AG04449 (cell line): ENCODE measurements at regions not wholly inside any gene's neighbourhood (a gene's known extent, or its start where the extent isn't known, plus 50 kb on each side); places are given as distances from the start of the nearest gene placed in this dataset.

Experiments
- CTCF ChIA-PET: fragments of 350-600 bp; formaldehyde crosslinking; extraction: SDS; loops from one replicate; lab custom pipeline; 2021; ENCODE audit warnings: antibody characterized with exemption; lab: Yijun Ruan, JAX
- POLR2A ChIA-PET: fragments of 400-600, 350-600 bp; formaldehyde crosslinking; extraction: SDS; loops from one replicate; lab custom pipeline; 2020; ENCODE audit warnings: antibody characterized with exemption, inconsistent platforms; lab: Yijun Ruan, JAX
- DNase-seq: peaks from one replicate; pipeline ENCODE4 v3.0.0-alpha.2; 2010; ENCODE audit warnings: low read depth, low spot score
- H3K4me3 ChIP-seq: 2 replicates; pipeline ENCODE4 v1.5.1; 2011; ENCODE audit warnings: low read depth, mild to moderate bottlenecking, control low read depth, low read length
- TF ChIP-seq, protein P1 (sequence below): IDR thresholded peaks from one replicate; pipeline ENCODE4 v1.5.1; 2011; ENCODE audit warnings: mild to moderate bottlenecking, moderate library complexity, low read length, control low read depth, inconsistent platforms; ENCODE audit not compliant: insufficient read depth; ENCODE audit errors: missing control alignments

- CTCF ChIA-PET, result no interaction called here
- TF ChIP-seq, protein P1, sequence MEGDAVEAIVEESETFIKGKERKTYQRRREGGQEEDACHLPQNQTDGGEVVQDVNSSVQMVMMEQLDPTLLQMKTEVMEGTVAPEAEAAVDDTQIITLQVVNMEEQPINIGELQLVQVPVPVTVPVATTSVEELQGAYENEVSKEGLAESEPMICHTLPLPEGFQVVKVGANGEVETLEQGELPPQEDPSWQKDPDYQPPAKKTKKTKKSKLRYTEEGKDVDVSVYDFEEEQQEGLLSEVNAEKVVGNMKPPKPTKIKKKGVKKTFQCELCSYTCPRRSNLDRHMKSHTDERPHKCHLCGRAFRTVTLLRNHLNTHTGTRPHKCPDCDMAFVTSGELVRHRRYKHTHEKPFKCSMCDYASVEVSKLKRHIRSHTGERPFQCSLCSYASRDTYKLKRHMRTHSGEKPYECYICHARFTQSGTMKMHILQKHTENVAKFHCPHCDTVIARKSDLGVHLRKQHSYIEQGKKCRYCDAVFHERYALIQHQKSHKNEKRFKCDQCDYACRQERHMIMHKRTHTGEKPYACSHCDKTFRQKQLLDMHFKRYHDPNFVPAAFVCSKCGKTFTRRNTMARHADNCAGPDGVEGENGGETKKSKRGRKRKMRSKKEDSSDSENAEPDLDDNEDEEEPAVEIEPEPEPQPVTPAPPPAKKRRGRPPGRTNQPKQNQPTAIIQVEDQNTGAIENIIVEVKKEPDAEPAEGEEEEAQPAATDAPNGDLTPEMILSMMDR, result no peak
- no peak for DNase-seq
- no peak overlapping the region for H3K4me3 ChIP-seq
- POLR2A ChIA-PET, result no interaction called here
Observed at GRCh38 chr10:18759575-18759974, 100.3 kb downstream of the ARL5B start.

DNA sequence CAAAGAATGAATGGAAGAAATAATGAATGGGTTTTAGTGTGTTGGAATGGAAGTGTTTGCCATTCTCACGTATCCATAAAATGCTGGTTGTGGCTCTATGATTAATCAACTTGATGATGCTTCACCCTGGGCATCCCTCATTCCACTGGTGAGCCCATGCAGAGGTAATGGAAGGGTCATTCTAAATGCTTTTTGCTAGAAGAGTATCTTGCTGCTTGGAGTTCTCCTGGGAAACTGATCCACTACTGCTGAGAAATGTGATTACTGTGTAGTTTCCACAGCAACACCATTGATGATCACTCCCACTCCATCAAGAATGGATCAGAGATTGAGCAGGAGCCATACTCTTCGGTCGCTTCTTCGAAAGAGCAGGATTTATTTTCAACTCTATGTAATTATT is 101.6 kb downstream of the ARL5B start:
- TF ChIP-seq, protein P1, result no peak
- POLR2A ChIA-PET, result no interaction called here
- no peak for DNase-seq
- CTCF ChIA-PET, result no interaction called here
- no peak overlapping the region for H3K4me3 ChIP-seq

DNA sequence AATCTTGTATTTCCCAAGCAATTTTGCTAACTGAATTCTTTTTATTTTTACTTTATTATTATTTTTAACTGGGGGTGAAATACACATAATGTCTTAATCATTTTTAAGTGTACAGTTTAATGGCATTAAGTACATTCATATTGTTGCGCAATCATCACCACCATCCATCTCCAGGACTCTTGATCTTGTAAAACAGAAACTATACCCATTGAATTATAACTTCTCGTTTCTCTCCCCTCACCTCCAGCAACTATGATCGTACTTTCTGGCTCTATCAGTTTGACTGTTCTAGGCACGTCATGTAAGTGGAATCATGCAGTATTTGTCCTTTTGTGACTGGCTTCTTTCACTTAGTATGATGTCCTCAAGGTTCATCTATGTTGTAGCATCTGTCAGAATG is 108.8 kb downstream of the ARL5B start:
- H3K4me3 ChIP-seq, result no peak overlapping the region
- TF ChIP-seq, protein P1, result no peak
- ChIA-PET CTCF (no interaction called here), POLR2A (no interaction called here)
- DNase-seq, result no peak

- POLR2A ChIA-PET, result no interaction called here
- CTCF ChIA-PET, result no interaction called here
- TF ChIP-seq, protein P1, result no peak
- H3K4me3 ChIP-seq, result no peak overlapping the region
- DNase-seq, result no peak
Observed at GRCh38 chr10:18773180-18773579, 113.9 kb downstream of the ARL5B start.

DNA sequence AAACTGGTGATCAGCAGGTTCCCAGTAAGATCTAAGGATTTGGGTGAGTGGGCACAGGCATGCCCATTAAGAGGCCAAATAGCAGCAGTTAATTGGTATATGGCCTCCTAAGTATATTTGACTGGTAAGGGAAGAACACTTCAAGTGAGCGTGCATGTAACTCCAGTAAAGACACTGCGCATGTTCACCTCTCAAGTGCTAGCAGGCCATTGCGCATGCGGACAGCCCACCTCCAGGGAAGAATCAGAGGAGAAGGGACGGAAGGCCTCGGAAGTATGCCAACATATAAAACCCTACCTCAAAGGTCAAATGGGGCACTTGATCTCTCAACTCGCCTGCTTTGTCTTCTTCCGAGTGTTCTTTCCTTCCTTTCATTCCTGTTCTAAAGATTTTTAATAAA is 118.0 kb downstream of the ARL5B start:
- TF ChIP-seq, protein P1, result no peak
- POLR2A ChIA-PET, result no interaction called here
- H3K4me3 ChIP-seq, result no peak overlapping the region
- DNase-seq, result no peak
- CTCF ChIA-PET, result no interaction called here

- POLR2A ChIA-PET, result no interaction called here
- CTCF ChIA-PET, result no interaction called here
- TF ChIP-seq, protein P1, result no peak
- DNase-seq, result no peak
- H3K4me3 ChIP-seq, result no peak overlapping the region
Observed at GRCh38 chr10:18786478-18786877, 127.2 kb downstream of the ARL5B start.

- no peak for DNase-seq
- no peak overlapping the region for H3K4me3 ChIP-seq
- POLR2A ChIA-PET, result no interaction called here
- CTCF ChIA-PET, result no interaction called here
- TF ChIP-seq, protein P1, result no peak
Observed at GRCh38 chr10:18793951-18794350, 134.7 kb downstream of the ARL5B start.
